ENCODE measurements at regions not wholly inside any gene's neighbourhood (a gene's known extent, or its start where the extent isn't known, plus 50 kb on each side); places are given as distances from the start of the nearest gene placed in this dataset.
"Not testable (repeated sequence)": the region's sequence is repeated elsewhere in the genome, so short reads cannot be mapped to it uniquely, and the experiment has no call there.

DNA sequence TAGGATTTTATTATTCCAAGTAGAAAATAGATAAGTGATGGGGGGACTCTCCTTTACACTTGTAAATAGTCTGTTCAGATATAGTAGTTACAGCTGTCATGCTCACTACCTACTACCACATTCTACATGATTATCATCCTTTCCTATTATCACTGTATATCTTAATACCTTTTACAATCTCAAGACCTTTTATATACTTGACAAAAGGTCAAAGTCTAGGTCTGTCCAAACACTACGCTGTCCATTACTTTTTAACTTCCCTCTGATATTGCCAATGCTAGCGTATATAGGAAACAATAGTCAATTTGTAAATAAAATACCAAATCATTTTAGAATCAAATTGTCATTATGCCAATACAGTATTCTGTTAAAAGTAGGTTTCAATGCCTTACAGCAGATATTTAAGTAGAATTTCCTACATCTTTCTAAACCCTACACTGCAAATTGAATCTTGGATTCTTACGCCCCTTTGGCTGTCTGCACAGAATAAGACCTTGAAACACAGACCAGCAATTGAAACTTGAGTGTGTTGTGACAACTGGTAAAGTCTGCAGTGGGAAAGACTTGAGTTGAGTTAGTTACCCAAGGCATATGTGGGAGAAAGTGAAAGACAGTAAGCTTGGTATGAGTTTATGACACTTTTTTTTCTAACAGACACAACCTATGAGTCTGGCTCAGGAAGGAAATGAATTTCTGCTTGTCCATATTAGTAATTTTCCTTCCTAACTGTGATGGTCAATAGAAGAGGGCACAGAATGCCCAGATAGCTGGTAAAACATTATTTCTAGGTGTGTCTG lies 827.6 kb upstream of the ACO1 start:
- no peaks in the 10 kb centered on the region for H3K27me3 ChIP-seq (ENCODE audit: control insufficient read depth, insufficient read depth, low read length)
- no peak for DNase-seq
- no peaks in the 10 kb centered on the region for H3K36me3 ChIP-seq (replicated peaks; ENCODE audit: control insufficient read depth, insufficient read depth, low read length)
- no peak overlapping the region for H3K4me3 ChIP-seq (ENCODE audit: insufficient read depth, low read depth, low read length)

- not testable (repeated sequence) for H3K4me3 ChIP-seq (ENCODE audit: insufficient read depth, low read depth, low read length); H3K36me3 ChIP-seq (replicated peaks; ENCODE audit: control insufficient read depth, insufficient read depth, low read length); H3K27me3 ChIP-seq (ENCODE audit: control insufficient read depth, insufficient read depth, low read length); DNase-seq
These were observed 812.3 kb upstream of the ACO1 start for GRCh38 chr9:31572190-31572589.

DNA sequence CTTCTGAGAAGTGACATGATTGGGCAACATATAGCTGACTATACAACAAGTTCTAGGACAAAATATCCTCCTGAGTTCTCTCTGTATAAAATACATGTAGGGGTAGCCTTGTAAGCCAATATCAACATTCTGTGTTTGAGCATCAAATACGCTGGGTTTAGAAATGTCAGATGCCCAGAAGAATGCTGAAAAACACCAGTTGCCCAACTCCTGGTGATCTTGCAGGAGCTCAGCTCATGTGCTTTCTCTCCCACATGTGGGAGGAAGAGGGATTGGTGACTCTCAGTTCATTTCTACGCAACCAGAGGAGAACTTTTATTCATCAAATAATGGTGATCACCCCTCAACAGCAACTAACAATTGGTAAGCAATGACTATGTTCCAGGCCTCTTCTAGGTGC lies 810.9 kb upstream of the ACO1 start:
- no peaks in the 10 kb centered on the region for H3K36me3 ChIP-seq (replicated peaks; ENCODE audit: control insufficient read depth, insufficient read depth, low read length)
- H3K4me3 ChIP-seq (ENCODE audit: insufficient read depth, low read depth, low read length) = no peak overlapping the region
- DNase-seq = no peak
- H3K27me3 ChIP-seq (ENCODE audit: control insufficient read depth, insufficient read depth, low read length) = no peaks in the 10 kb centered on the region

DNA sequence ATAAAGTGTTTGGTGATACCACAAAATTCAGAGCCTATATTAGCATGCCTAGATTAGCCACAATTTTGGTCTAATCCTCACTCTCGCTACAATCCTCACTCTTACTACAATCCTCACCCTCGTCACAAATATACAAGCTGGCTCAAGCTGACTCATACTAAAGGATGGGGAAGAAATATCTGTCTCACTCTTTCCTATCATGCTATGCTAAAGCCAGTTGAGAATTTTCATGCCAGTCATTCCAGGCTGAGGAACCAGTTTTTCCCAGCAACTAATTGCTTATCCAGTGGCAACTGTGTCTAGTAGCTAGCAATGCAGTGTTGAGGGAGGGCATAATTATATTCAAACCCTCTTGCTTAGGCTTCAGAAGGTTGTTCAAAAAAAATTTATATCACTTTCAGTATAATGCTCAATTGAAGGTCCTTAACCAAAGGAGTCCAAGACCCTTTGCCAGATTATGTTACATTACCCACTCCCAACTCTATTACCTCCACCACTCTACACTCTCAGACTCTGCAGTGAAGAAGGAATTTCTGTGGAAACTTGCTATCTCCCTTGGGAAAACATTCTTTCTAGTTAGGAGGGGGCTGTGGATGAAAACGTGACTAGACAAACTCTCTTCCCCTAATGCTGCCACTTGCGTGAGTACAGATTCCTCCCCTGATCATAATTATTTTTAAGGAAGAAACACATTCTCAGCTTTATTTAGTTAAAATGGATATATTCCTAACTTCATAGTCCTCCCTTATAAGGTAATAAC lies 810.3 kb upstream of the ACO1 start:
- no peaks in the 10 kb centered on the region for H3K27me3 ChIP-seq (ENCODE audit: control insufficient read depth, insufficient read depth, low read length)
- H3K36me3 ChIP-seq (replicated peaks; ENCODE audit: control insufficient read depth, insufficient read depth, low read length) = no peaks in the 10 kb centered on the region
- no peak overlapping the region for H3K4me3 ChIP-seq (ENCODE audit: insufficient read depth, low read depth, low read length)
- DNase-seq = no peak

GRCh38 chr9:31582071-31582470 lies 802.4 kb upstream of the ACO1 start:
- no peaks in the 10 kb centered on the region for H3K36me3 ChIP-seq (replicated peaks; ENCODE audit: control insufficient read depth, insufficient read depth, low read length)

DNA sequence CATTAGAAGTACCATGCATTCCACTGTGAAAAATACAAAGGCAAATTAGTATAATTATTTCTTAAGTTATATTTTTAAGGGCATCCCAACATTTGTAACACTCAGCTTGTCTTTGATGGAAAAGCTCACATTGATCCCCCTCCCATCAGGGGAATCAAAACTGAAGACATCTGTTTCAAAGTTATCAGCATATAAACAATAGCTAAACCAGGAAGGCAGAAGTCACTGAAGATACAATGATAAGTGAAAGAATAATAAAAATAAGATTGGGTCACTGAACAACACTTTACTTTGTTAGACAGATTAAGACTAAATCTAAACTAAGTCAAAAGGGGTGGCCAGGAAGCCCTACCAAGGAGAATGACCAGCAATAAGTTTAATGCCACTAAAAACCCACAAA lies 801.9 kb upstream of the ACO1 start:
- no peak for DNase-seq
- Histone ChIP-seq H3K4me3 (ENCODE audit: insufficient read depth, low read depth, low read length) (no peak overlapping the region), H3K27me3 (ENCODE audit: control insufficient read depth, insufficient read depth, low read length) (no peaks in the 10 kb centered on the region), H3K36me3 (replicated peaks; ENCODE audit: control insufficient read depth, insufficient read depth, low read length) (no peaks in the 10 kb centered on the region)

More at GRCh38 chr9:31582071-31582470, 802.4 kb upstream of the ACO1 start:
- Histone ChIP-seq H3K4me3 (ENCODE audit: insufficient read depth, low read depth, low read length) (no peak overlapping the region), H3K27me3 (ENCODE audit: control insufficient read depth, insufficient read depth, low read length) (no peaks in the 10 kb centered on the region)
- no peak for DNase-seq

GRCh38 chr9:31585158-31585557 lies 799.3 kb upstream of the ACO1 start:
- DNase-seq = no peak
- H3K36me3 ChIP-seq (replicated peaks; ENCODE audit: control insufficient read depth, insufficient read depth, low read length) = no peaks in the 10 kb centered on the region
- H3K4me3 ChIP-seq (ENCODE audit: insufficient read depth, low read depth, low read length) = no peak overlapping the region
- H3K27me3 ChIP-seq (ENCODE audit: control insufficient read depth, insufficient read depth, low read length) = no peaks in the 10 kb centered on the region

DNA sequence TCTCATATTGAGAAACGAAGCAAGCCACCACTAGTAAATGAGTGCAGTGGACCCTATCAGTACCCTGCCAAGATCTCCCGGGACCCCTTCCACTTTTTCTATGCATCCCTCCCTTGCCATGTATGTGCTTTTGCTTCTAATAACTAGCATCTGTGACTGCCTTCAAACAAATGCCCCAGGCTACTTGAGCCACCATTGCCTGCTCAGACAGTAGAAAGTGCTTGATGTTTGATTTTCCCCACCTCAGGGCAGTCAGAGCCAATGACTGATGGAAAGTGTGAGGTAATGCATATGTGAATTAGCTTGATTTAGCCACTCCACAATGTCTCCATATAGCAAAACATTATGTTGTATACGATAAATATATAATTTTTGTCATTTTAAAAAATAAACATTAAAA lies 797.3 kb upstream of the ACO1 start:
- Histone ChIP-seq H3K36me3 (replicated peaks; ENCODE audit: control insufficient read depth, insufficient read depth, low read length) (no peaks in the 10 kb centered on the region), H3K27me3 (ENCODE audit: control insufficient read depth, insufficient read depth, low read length) (no peaks in the 10 kb centered on the region), H3K4me3 (ENCODE audit: insufficient read depth, low read depth, low read length) (no peak overlapping the region)
- DNase-seq = no peak

DNA sequence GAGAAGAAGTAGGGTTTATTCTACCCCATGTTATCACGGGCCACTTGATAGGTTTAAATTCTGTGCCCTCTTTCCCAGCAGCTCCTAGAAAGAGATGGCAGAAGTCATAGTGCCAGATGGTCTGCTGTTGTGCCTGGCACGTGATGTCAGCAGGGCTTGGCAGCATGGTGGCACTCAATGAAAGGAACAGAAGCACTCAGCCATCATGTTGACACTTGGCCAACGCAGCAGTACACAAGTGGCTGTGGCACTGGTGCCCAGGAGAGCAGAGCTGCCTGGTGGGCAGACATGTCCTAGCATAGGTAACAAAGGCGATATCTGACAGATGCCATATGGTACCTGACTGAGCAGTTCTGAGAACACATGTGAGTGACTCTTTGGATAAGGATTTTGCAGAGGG lies 796.4 kb upstream of the ACO1 start:
- Histone ChIP-seq H3K36me3 (replicated peaks; ENCODE audit: control insufficient read depth, insufficient read depth, low read length) (no peaks in the 10 kb centered on the region), H3K4me3 (ENCODE audit: insufficient read depth, low read depth, low read length) (no peak overlapping the region), H3K27me3 (ENCODE audit: control insufficient read depth, insufficient read depth, low read length) (no peaks in the 10 kb centered on the region)
- no peak for DNase-seq

- Histone ChIP-seq H3K4me3 (ENCODE audit: insufficient read depth, low read depth, low read length) (no peak overlapping the region), H3K36me3 (replicated peaks; ENCODE audit: control insufficient read depth, insufficient read depth, low read length) (no peaks in the 10 kb centered on the region), H3K27me3 (ENCODE audit: control insufficient read depth, insufficient read depth, low read length) (no peaks in the 10 kb centered on the region)
- DNase-seq = no peak
These were observed 795.7 kb upstream of the ACO1 start for GRCh38 chr9:31588756-31589155.

DNA sequence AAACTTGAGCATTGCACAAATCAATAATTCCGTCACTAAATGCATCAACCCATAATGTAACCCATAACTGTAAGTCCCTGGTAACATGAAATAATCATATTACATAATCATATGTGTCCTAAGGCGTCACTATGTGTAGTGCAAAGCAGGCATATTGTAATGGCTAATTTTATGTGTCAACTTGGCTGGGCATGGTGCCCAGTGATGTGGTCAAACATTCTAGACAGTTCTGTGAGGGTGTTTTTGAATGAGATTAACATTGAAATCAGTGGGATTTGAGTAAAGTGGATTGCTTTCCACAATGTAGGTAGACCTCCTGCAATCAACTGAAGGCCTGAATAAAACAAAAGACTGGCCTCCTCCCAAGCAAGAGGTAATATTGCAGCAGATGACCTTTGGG lies 794.4 kb upstream of the ACO1 start:
- no peak for DNase-seq
- Histone ChIP-seq H3K27me3 (ENCODE audit: control insufficient read depth, insufficient read depth, low read length) (no peaks in the 10 kb centered on the region), H3K36me3 (replicated peaks; ENCODE audit: control insufficient read depth, insufficient read depth, low read length) (no peaks in the 10 kb centered on the region), H3K4me3 (ENCODE audit: insufficient read depth, low read depth, low read length) (no peak overlapping the region)

DNA sequence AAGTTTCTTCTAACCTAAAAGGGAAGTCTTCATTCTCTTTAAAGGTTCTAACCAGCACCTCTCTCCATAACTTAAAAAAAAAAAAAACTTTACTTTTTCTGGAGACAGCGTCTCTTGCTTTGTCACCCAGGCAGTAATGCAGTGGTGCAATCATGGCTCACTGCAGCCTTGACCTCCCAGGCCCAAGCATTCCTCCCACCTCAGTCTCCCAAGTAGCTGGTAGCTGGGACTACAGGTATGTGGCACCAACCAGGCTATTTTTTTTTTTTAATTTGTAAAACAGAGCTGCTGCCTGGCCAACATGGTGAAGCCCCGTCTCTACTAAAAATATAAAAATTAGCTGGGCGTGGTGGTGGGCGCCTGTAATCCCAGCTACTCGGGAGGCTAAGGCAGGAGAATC lies 787.4 kb upstream of the ACO1 start:
- H3K36me3 ChIP-seq (replicated peaks; ENCODE audit: control insufficient read depth, insufficient read depth, low read length); DNase-seq; H3K4me3 ChIP-seq (ENCODE audit: insufficient read depth, low read depth, low read length); H3K27me3 ChIP-seq (ENCODE audit: control insufficient read depth, insufficient read depth, low read length): not testable (repeated sequence)

DNA sequence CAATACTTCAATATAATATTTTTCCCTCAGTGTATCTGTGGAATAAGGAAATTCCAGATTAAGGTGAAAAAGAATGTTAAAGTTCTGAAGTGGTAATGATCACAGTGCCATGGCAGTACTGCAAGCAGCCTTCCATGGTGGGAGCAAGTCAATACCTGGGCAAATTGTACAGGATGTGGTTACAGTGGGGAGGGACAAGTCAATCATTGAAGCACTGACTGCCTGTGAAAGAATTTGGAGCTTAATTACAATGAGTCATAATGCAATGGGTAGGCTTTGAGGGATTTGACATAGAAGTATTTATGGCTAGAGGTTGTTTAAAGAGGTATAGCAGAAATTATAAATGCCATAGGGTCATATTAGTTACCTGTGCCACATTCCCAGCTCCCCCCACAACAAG lies 786.5 kb upstream of the ACO1 start:
- H3K4me3 ChIP-seq (ENCODE audit: insufficient read depth, low read depth, low read length) = no peak overlapping the region
- no peak for DNase-seq
- H3K36me3 ChIP-seq (replicated peaks; ENCODE audit: control insufficient read depth, insufficient read depth, low read length) = no peaks in the 10 kb centered on the region
- no peaks in the 10 kb centered on the region for H3K27me3 ChIP-seq (ENCODE audit: control insufficient read depth, insufficient read depth, low read length)

- Histone ChIP-seq H3K27me3 (ENCODE audit: control insufficient read depth, insufficient read depth, low read length) (no peaks in the 10 kb centered on the region), H3K36me3 (replicated peaks; ENCODE audit: control insufficient read depth, insufficient read depth, low read length) (no peaks in the 10 kb centered on the region), H3K4me3 (ENCODE audit: insufficient read depth, low read depth, low read length) (no peak overlapping the region)
- no peak for DNase-seq
These were observed 782.8 kb upstream of the ACO1 start for GRCh38 chr9:31601666-31602065.

- H3K4me3 ChIP-seq (ENCODE audit: insufficient read depth, low read depth, low read length) = no peak overlapping the region
- H3K36me3 ChIP-seq (replicated peaks; ENCODE audit: control insufficient read depth, insufficient read depth, low read length) = no peaks in the 10 kb centered on the region
- DNase-seq = no peak
- H3K27me3 ChIP-seq (ENCODE audit: control insufficient read depth, insufficient read depth, low read length) = no peaks in the 10 kb centered on the region
These were observed 779.9 kb upstream of the ACO1 start for GRCh38 chr9:31604531-31604930.
